Fibroblast of mammary gland (primary cell): ENCODE measurements at regions not wholly inside any gene's neighbourhood (a gene's known extent, or its start where the extent isn't known, plus 50 kb on each side); places are given as distances from the start of the nearest gene placed in this dataset.
"Not testable (repeated sequence)": the region's sequence is repeated elsewhere in the genome, so short reads cannot be mapped to it uniquely, and the experiment has no call there.

Experiments
- DNase-seq: peaks from one replicate; pipeline ENCODE4 v3.0.0-alpha.2; 2010; ENCODE audit warnings: low read depth
- H3K4me3 ChIP-seq: 2 replicates; pipeline ENCODE4 v1.5.1; 2011; ENCODE audit warnings: low read depth, mild to moderate bottlenecking, low read length, moderate library complexity; ENCODE audit not compliant: control insufficient read depth
- TF ChIP-seq, protein P1 (sequence below): conservative IDR thresholded peaks from 2 replicates; pipeline ENCODE4 v1.5.1; 2011; ENCODE audit warnings: low read depth, low read length, inconsistent platforms; ENCODE audit not compliant: control insufficient read depth, insufficient read depth

DNA sequence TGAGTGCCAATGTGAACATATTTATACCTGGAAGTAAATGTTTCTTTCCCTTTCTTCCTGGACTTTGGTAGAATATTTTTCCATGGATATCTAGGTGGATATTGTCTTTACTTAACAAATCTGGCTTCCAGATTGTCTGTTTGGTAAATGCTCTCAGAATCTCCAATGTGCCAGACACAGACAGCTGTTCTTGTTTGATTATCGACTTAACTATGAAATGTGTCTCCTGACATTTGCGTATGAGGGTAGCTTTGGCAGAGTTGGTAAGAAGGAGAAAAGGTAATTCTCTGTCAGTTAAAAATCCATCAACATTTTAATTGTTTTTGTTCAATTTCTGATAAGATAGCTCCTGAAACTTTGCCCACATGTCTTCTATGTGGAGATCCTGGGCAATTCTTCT lies 196.4 kb upstream of the NUDT12 start:
- no peak overlapping the region for H3K4me3 ChIP-seq
- TF ChIP-seq, protein P1, sequence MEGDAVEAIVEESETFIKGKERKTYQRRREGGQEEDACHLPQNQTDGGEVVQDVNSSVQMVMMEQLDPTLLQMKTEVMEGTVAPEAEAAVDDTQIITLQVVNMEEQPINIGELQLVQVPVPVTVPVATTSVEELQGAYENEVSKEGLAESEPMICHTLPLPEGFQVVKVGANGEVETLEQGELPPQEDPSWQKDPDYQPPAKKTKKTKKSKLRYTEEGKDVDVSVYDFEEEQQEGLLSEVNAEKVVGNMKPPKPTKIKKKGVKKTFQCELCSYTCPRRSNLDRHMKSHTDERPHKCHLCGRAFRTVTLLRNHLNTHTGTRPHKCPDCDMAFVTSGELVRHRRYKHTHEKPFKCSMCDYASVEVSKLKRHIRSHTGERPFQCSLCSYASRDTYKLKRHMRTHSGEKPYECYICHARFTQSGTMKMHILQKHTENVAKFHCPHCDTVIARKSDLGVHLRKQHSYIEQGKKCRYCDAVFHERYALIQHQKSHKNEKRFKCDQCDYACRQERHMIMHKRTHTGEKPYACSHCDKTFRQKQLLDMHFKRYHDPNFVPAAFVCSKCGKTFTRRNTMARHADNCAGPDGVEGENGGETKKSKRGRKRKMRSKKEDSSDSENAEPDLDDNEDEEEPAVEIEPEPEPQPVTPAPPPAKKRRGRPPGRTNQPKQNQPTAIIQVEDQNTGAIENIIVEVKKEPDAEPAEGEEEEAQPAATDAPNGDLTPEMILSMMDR: no peak
- no peak for DNase-seq

DNA sequence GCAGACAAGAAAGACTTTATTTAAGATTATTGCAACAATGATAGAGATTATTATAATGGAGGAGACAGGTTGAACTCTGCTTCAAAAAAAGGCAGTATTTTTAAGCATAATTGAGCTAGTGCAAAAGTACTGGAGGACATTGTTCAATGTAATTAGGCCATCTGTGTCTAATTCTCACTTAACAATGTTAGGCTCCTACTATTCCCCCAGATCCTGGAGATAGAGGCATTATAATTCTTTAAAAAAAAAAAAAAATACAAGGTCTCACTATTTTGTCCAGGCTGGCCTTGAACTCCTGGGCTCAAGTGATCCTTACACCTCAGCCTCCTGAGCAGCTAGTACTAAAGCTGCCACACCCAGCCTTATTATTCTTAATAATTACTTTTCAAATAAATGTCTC lies 193.4 kb upstream of the NUDT12 start:
- no peak for DNase-seq
- TF ChIP-seq, protein P1: no peak
- H3K4me3 ChIP-seq: no peak overlapping the region

DNA sequence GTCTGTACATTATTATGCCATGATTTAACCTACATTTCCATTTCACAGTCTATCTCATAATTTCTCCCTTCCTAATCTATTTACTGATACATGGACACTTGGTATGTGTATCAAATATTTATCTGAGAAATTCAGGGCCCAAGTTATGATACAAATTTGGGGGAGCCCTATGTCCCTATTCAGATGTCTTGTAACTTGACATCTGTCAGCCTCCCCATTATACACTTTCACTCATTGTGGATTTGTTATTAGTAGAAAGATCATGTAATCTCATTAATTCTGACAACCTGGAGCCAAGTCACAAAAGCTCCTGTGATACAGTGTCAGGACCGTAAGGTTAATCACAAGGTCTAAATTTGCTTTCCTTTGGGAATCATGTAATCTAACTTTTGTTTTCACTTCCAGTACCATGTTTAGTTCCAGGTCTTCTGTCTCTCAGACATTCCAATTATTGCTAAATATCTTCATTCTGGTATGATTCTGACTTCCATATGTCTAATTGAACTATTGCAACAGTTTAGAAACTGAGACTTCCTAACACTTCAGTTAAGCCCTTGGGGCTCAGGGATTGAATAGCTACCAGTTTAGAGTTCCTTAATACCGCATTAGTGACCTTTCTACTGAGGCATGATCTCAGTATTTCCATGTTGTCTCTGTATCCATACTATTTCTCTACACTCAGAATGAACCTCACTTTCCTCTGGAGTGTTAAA lies 182.9 kb upstream of the NUDT12 start:
- TF ChIP-seq, protein P1: no peak
- H3K4me3 ChIP-seq: no peak overlapping the region
- peak; percentile 7 for DNase-seq

DNA sequence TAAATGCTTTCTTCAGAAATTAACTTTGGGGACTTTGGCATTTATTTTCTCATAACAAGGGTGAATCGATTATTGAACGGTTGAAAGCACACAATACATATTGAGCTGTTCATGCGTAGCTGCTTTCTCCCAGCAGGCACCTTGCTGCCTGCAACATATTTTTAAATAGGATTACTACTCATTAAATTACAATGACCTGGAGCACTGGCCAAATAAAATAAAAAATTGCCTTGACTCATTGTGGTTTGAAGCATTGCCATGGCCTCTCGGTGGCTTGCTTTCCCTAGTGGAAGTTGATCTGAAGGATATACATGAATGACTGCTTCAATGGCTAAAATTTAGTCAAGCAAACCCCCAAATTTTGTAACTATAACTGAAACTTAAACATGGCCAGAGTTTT lies 181.6 kb upstream of the NUDT12 start:
- DNase-seq: peak; percentile 75
- no peak overlapping the region for H3K4me3 ChIP-seq
- TF ChIP-seq, protein P1: no peak

DNA sequence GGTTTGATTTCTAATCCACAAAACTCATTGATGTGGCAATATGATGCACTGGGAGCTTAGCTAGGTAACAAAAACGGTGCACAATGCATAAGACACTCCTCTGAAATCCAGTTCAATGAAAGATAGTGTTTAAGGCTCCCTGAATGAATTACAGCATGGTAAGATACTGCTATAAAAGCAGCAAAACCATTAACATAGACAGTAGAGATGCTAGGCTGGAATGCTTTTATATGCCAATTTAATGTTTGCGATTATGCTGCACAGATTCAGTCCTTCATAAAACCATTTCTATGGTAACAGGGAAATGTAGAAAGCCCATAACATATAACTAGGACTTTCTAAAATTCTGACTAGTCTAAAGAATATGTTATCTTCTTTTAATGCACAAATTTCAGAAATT lies 180.8 kb upstream of the NUDT12 start:
- TF ChIP-seq, protein P1: no peak
- DNase-seq: no peak
- H3K4me3 ChIP-seq: no peak overlapping the region

DNA sequence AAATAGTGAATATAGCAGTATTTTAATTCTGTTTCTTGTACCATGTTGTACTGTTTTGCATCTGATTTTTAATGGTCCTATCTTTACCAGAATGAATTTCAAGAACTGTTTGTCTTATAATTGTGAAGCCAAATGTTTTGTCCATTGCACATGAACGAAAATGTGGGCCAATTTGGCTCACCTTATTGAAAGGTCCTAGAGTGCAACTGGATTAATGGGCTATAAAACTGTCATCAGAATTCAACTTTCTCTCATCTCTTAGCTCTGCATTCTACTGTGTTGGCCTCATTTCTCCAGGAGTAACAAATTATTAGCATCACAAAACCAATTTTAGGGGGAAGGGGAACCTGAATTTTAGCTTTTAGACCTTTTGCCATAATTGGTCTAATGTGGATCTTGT lies 179.4 kb upstream of the NUDT12 start:
- TF ChIP-seq, protein P1: no peak
- no peak overlapping the region for H3K4me3 ChIP-seq
- DNase-seq: peak; percentile 2

DNA sequence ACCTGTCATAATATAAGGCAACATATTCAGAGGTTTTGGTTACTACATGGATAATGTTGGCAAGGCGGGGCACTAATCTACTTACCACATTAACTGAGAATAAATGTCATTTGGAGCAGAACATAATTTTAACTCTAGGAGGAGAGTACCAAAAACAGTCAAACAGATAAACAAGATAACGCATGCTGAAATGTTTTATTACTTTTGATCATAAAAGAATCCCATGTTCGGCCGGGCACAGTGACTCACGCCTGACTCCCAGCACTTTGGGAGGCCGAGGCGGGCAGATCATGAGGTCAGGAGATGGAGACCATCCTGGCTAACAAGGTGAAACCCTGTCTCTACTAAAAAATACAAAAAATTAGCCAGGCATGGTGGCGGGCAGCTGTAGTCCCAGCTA lies 173.8 kb upstream of the NUDT12 start:
- H3K4me3 ChIP-seq, DNase-seq: not testable (repeated sequence)
